Natural killer cell treated with Interleukin-12 subunit alpha and Interleukin-12 subunit beta and Interleukin-15 and Interleukin-18, amount 100 ng/mL, for 72 hours (primary cell): ENCODE measurements at regions not wholly inside any gene's neighbourhood (a gene's known extent, or its start where the extent isn't known, plus 50 kb on each side); places are given as distances from the start of the nearest gene placed in this dataset.

ENCODE experiments used
- ATAC-seq, 2 donors: fragments of 150-1000 bp; cut with Tn5 transposase in 1 of 2; sonication (Bioruptor Pico), chemical (Tn5 transposase) in 1 of 2; 2 replicates each; pipeline ENCODE4 v1.10.0; 2021
- DNase-seq: peaks from one replicate; pipeline ENCODE4 v3.0.0; 2022; ENCODE audit warnings: low spot score
- H3K27ac Mint-ChIP-seq, 2 donors: 1 replicate in 1 of 2; 2 replicates in 1 of 2; pipeline ENCODE4 v1.8.0; 2022; ENCODE audit warnings: mixed read lengths in 2 of 2, mild to moderate bottlenecking in 1 of 2, moderate library complexity in 1 of 2
- H3K27me3 Mint-ChIP-seq, 2 donors: 1 replicate in 1 of 2; 2 replicates in 1 of 2; pipeline ENCODE4 v1.8.0; 2022; ENCODE audit warnings: mixed read lengths in 2 of 2
- H3K36me3 Mint-ChIP-seq: one replicate; pipeline ENCODE4 v1.8.0; 2022; ENCODE audit warnings: mixed read lengths
- H3K4me1 Mint-ChIP-seq, 2 donors: 1 replicate in 1 of 2; 2 replicates in 1 of 2; pipeline ENCODE4 v1.8.0; 2022; ENCODE audit warnings: low read depth in 2 of 2, mixed read lengths in 2 of 2, mild to moderate bottlenecking in 1 of 2
- H3K4me3 Mint-ChIP-seq: one replicate; pipeline ENCODE4 v1.8.0; 2022; ENCODE audit warnings: mixed read lengths
- H3K9me3 Mint-ChIP-seq: 2 replicates; pipeline ENCODE4 v1.8.0; 2022; ENCODE audit warnings: mixed read lengths

GRCh38 chr13:58097831-58098230 is 466.3 kb downstream of the PCDH17 start:
- no peaks in the 10 kb centered on the region for H3K4me1 Mint-ChIP-seq
- ATAC-seq: no peak
- no peak overlapping the region for H3K27ac Mint-ChIP-seq
- peaks cover 7% of the 10 kb centered on the region for H3K36me3 Mint-ChIP-seq
- H3K27me3 Mint-ChIP-seq: no peaks in the 10 kb centered on the region
- H3K9me3 Mint-ChIP-seq: peaks cover 10% of the 10 kb centered on the region
- DNase-seq: no peak
- H3K4me3 Mint-ChIP-seq: no peak overlapping the region

GRCh38 chr13:58119351-58119750 is 487.8 kb downstream of the PCDH17 start:
- Mint-ChIP-seq H3K36me3 (peaks cover 11% of the 10 kb centered on the region), H3K9me3 (peaks cover 23% of the 10 kb centered on the region), H3K4me3 (no peak overlapping the region), H3K4me1 (no peaks in the 10 kb centered on the region), H3K27me3 (no peaks in the 10 kb centered on the region), H3K27ac (no peak overlapping the region)
- ATAC-seq (no peak), DNase-seq (no peak)

GRCh38 chr13:58119804-58120203 is 488.3 kb downstream of the PCDH17 start:
- no peak for ATAC-seq
- H3K4me3 Mint-ChIP-seq: no peak overlapping the region

GRCh38 chr13:58126496-58126895 is 495.0 kb downstream of the PCDH17 start:
- peaks cover 16% of the 10 kb centered on the region for H3K36me3 Mint-ChIP-seq
- ATAC-seq: no peak
- H3K9me3 Mint-ChIP-seq: peaks cover 26% of the 10 kb centered on the region
- H3K4me1 Mint-ChIP-seq: no peaks in the 10 kb centered on the region
- H3K27ac Mint-ChIP-seq: no peak overlapping the region
- no peak overlapping the region for H3K4me3 Mint-ChIP-seq
- H3K27me3 Mint-ChIP-seq: no peaks in the 10 kb centered on the region
- DNase-seq: no peak

More at GRCh38 chr13:58119804-58120203, 488.3 kb downstream of the PCDH17 start:
- no peak for DNase-seq
- peaks cover 11% of the 10 kb centered on the region for H3K36me3 Mint-ChIP-seq
- H3K27me3 Mint-ChIP-seq: no peaks in the 10 kb centered on the region
- H3K9me3 Mint-ChIP-seq: peaks cover 22% of the 10 kb centered on the region
- H3K27ac Mint-ChIP-seq: no peak overlapping the region
- no peaks in the 10 kb centered on the region for H3K4me1 Mint-ChIP-seq

- H3K9me3 Mint-ChIP-seq: peaks cover 26% of the 10 kb centered on the region
- H3K4me3 Mint-ChIP-seq: no peak overlapping the region
- no peaks in the 10 kb centered on the region for H3K27me3 Mint-ChIP-seq
- no peaks in the 10 kb centered on the region for H3K4me1 Mint-ChIP-seq
- no peak overlapping the region for H3K27ac Mint-ChIP-seq
- peaks cover 18% of the 10 kb centered on the region for H3K36me3 Mint-ChIP-seq
- DNase-seq: no peak
- ATAC-seq: no peak
Observed at GRCh38 chr13:58134012-58134411, 502.5 kb downstream of the PCDH17 start.

- H3K36me3 Mint-ChIP-seq: peaks cover 18% of the 10 kb centered on the region
- H3K27me3 Mint-ChIP-seq: no peaks in the 10 kb centered on the region
- ATAC-seq (no peak), DNase-seq (no peak)
- no peaks in the 10 kb centered on the region for H3K4me1 Mint-ChIP-seq
- H3K27ac Mint-ChIP-seq: no peak overlapping the region
- peaks cover 28% of the 10 kb centered on the region for H3K9me3 Mint-ChIP-seq
- no peak overlapping the region for H3K4me3 Mint-ChIP-seq
Observed at GRCh38 chr13:58134525-58134924, 503.0 kb downstream of the PCDH17 start.

GRCh38 chr13:58142952-58143351 is 511.4 kb downstream of the PCDH17 start:
- ATAC-seq (no peak), DNase-seq (no peak)
- Mint-ChIP-seq H3K4me3 (no peak overlapping the region), H3K27me3 (no peaks in the 10 kb centered on the region), H3K4me1 (no peaks in the 10 kb centered on the region), H3K27ac (no peak overlapping the region), H3K9me3 (peaks cover 30% of the 10 kb centered on the region), H3K36me3 (peaks cover 13% of the 10 kb centered on the region)

GRCh38 chr13:58144616-58145015 is 513.1 kb downstream of the PCDH17 start:
- Mint-ChIP-seq H3K9me3 (peaks cover 25% of the 10 kb centered on the region), H3K4me3 (no peak overlapping the region), H3K36me3 (peaks cover 13% of the 10 kb centered on the region), H3K4me1 (no peaks in the 10 kb centered on the region), H3K27ac (no peak overlapping the region), H3K27me3 (no peaks in the 10 kb centered on the region)
- no peak for ATAC-seq
- no peak for DNase-seq

- Mint-ChIP-seq H3K27ac (no peak overlapping the region), H3K27me3 (no peaks in the 10 kb centered on the region), H3K36me3 (no peaks in the 10 kb centered on the region), H3K9me3 (peaks cover 7% of the 10 kb centered on the region), H3K4me3 (no peak overlapping the region), H3K4me1 (no peaks in the 10 kb centered on the region)
- DNase-seq (no peak), ATAC-seq (no peak)
Observed at GRCh38 chr13:58151452-58151851, 519.9 kb downstream of the PCDH17 start.

GRCh38 chr13:58160980-58161379 is 529.4 kb downstream of the PCDH17 start:
- DNase-seq (no peak), ATAC-seq (no peak)
- H3K4me3 Mint-ChIP-seq: no peak overlapping the region
- no peaks in the 10 kb centered on the region for H3K4me1 Mint-ChIP-seq
- peaks cover 10% of the 10 kb centered on the region for H3K9me3 Mint-ChIP-seq
- H3K36me3 Mint-ChIP-seq: peaks cover 14% of the 10 kb centered on the region
- H3K27ac Mint-ChIP-seq: no peak overlapping the region
- H3K27me3 Mint-ChIP-seq: no peaks in the 10 kb centered on the region

- H3K4me1 Mint-ChIP-seq: no peaks in the 10 kb centered on the region
- no peaks in the 10 kb centered on the region for H3K27me3 Mint-ChIP-seq
- peaks cover 7% of the 10 kb centered on the region for H3K36me3 Mint-ChIP-seq
- H3K27ac Mint-ChIP-seq: no peak overlapping the region
- DNase-seq (no peak), ATAC-seq (no peak)
- no peak overlapping the region for H3K4me3 Mint-ChIP-seq
- peaks cover 12% of the 10 kb centered on the region for H3K9me3 Mint-ChIP-seq
Observed at GRCh38 chr13:58165617-58166016, 534.1 kb downstream of the PCDH17 start.

- Mint-ChIP-seq H3K4me3 (no peak overlapping the region), H3K36me3 (peaks cover 17% of the 10 kb centered on the region), H3K27me3 (no peaks in the 10 kb centered on the region), H3K27ac (no peak overlapping the region), H3K4me1 (peaks cover 0 to 2% of the 10 kb centered on the region in 2 donors), H3K9me3 (peaks cover 29% of the 10 kb centered on the region)
- DNase-seq (no peak), ATAC-seq (no peak)
Observed at GRCh38 chr13:58181111-58181510, 549.6 kb downstream of the PCDH17 start.

GRCh38 chr13:58187881-58188280 is 556.3 kb downstream of the PCDH17 start:
- Mint-ChIP-seq H3K4me1 (no peaks in the 10 kb centered on the region), H3K36me3 (peaks cover 18% of the 10 kb centered on the region), H3K27me3 (no peaks in the 10 kb centered on the region), H3K27ac (no peak overlapping the region), H3K4me3 (no peak overlapping the region), H3K9me3 (peaks cover 15% of the 10 kb centered on the region)
- ATAC-seq (no peak), DNase-seq (no peak)

GRCh38 chr13:58190577-58190976 is 559.0 kb downstream of the PCDH17 start:
- DNase-seq (no peak), ATAC-seq (no peak)
- H3K27me3 Mint-ChIP-seq: no peaks in the 10 kb centered on the region
- no peak overlapping the region for H3K4me3 Mint-ChIP-seq
- H3K36me3 Mint-ChIP-seq: peaks cover 8% of the 10 kb centered on the region
- H3K4me1 Mint-ChIP-seq: no peaks in the 10 kb centered on the region
- H3K27ac Mint-ChIP-seq: no peak overlapping the region
- H3K9me3 Mint-ChIP-seq: peaks cover 19% of the 10 kb centered on the region

- Mint-ChIP-seq H3K27ac (no peak overlapping the region), H3K27me3 (no peaks in the 10 kb centered on the region), H3K9me3 (peaks cover 12% of the 10 kb centered on the region), H3K4me3 (no peak overlapping the region), H3K4me1 (no peaks in the 10 kb centered on the region), H3K36me3 (no peaks in the 10 kb centered on the region)
- DNase-seq: no peak
- no peak for ATAC-seq
Observed at GRCh38 chr13:58191754-58192153, 560.2 kb downstream of the PCDH17 start.
